GM12873 (cell line): ENCODE measurements at regions not wholly inside any gene's neighbourhood (a gene's known extent, or its start where the extent isn't known, plus 50 kb on each side); places are given as distances from the start of the nearest gene placed in this dataset.

Experiments
- CTCF ChIP-seq: IDR thresholded peaks from 2 replicates; pipeline ENCODE4 v1.5.1; 2012; ENCODE audit warnings: low read depth, mild to moderate bottlenecking, moderate library complexity, low read length, control low read depth; ENCODE audit not compliant: insufficient read depth; ENCODE audit errors: missing control alignments

GRCh38 chr2:12110074-12110473, 363.6 kb downstream of the LPIN1 start:
- TF ChIP-seq CTCF = no peak

GRCh38 chr2:12110481-12110880, 364.0 kb downstream of the LPIN1 start:
- TF ChIP-seq CTCF = no peak

GRCh38 chr2:12113412-12113811, 367.0 kb downstream of the LPIN1 start:
- TF ChIP-seq CTCF = no peak

- no peak for TF ChIP-seq CTCF
These were observed 368.4 kb downstream of the LPIN1 start for GRCh38 chr2:12114816-12115215.

GRCh38 chr2:12116228-12116750, 369.9 kb downstream of the LPIN1 start:
- TF ChIP-seq CTCF = peak; percentile 9

- TF ChIP-seq CTCF = no peak
These were observed 373.4 kb downstream of the LPIN1 start for GRCh38 chr2:12119841-12120240.

- TF ChIP-seq CTCF = no peak
These were observed 374.1 kb downstream of the LPIN1 start for GRCh38 chr2:12120281-12121150.
